ENCODE measurements at regions not wholly inside any gene's neighbourhood (a gene's known extent, or its start where the extent isn't known, plus 50 kb on each side); places are given as distances from the start of the nearest gene placed in this dataset.
"Not testable (repeated sequence)": the region's sequence is repeated elsewhere in the genome, so short reads cannot be mapped to it uniquely, and the experiment has no call there.

GRCh38 chr5:88092358-88092757 lies 176.3 kb downstream of the TMEM161B start:
- DNase-seq: no peak

- no peak for DNase-seq
These were observed 178.1 kb downstream of the TMEM161B start for GRCh38 chr5:88090506-88090905.

- no peak for DNase-seq
These were observed 178.8 kb downstream of the TMEM161B start for GRCh38 chr5:88089719-88090390.

GRCh38 chr5:88085462-88085861 lies 183.2 kb downstream of the TMEM161B start:
- no peak for DNase-seq

- DNase-seq: no peak
These were observed 186.8 kb downstream of the TMEM161B start for GRCh38 chr5:88081877-88082276.

- DNase-seq: no peak
These were observed 204.8 kb downstream of the TMEM161B start for GRCh38 chr5:88063813-88064212.

GRCh38 chr5:88060194-88060593 lies 208.5 kb downstream of the TMEM161B start:
- DNase-seq: no peak

- DNase-seq: no peak
These were observed 210.0 kb downstream of the TMEM161B start for GRCh38 chr5:88058625-88059024.

GRCh38 chr5:88052468-88052867 lies 216.2 kb downstream of the TMEM161B start:
- not testable (repeated sequence) for DNase-seq

- no peak for DNase-seq
These were observed 217.5 kb downstream of the TMEM161B start for GRCh38 chr5:88051148-88051547.

GRCh38 chr5:88049737-88050136 lies 218.9 kb downstream of the TMEM161B start:
- DNase-seq: no peak

GRCh38 chr5:88049156-88049555 lies 219.5 kb downstream of the TMEM161B start:
- DNase-seq: no peak

- no peak for DNase-seq
These were observed 222.6 kb downstream of the TMEM161B start for GRCh38 chr5:88045931-88046461.

GRCh38 chr5:88045165-88045564 lies 223.5 kb downstream of the TMEM161B start:
- no peak for DNase-seq

GRCh38 chr5:88034520-88034919 lies 234.1 kb downstream of the TMEM161B start:
- no peak for DNase-seq

GRCh38 chr5:88033191-88033590 lies 235.5 kb downstream of the TMEM161B start:
- DNase-seq: no peak

- no peak for DNase-seq
These were observed 239.6 kb downstream of the TMEM161B start for GRCh38 chr5:88029011-88029410.

- no peak for DNase-seq
These were observed 247.5 kb downstream of the TMEM161B start for GRCh38 chr5:88021141-88021540.

- not testable (repeated sequence) for DNase-seq
These were observed 253.7 kb downstream of the TMEM161B start for GRCh38 chr5:88014984-88015383.

- DNase-seq: no peak
These were observed 267.8 kb downstream of the TMEM161B start for GRCh38 chr5:88000877-88001276.

- no peak for DNase-seq
These were observed 271.0 kb downstream of the TMEM161B start for GRCh38 chr5:87997662-87998061.

GRCh38 chr5:87966213-87966612 lies 302.4 kb downstream of the TMEM161B start:
- DNase-seq: no peak

GRCh38 chr5:87954121-87954520 lies 314.5 kb downstream of the TMEM161B start:
- no peak for DNase-seq

- DNase-seq: no peak
These were observed 317.0 kb downstream of the TMEM161B start for GRCh38 chr5:87951661-87952060.
